ENCODE measurements at regions not wholly inside any gene's neighbourhood (a gene's known extent, or its start where the extent isn't known, plus 50 kb on each side); places are given as distances from the start of the nearest gene placed in this dataset.

GRCh38 chr2:184339966-184340365, 258.4 kb upstream of the ZNF804A start:
- POLR2A ChIA-PET: no interaction called here
- no peak for DNase-seq
- no peak overlapping the region for H2AFZ ChIP-seq (ENCODE audit: low read depth)
- TF ChIP-seq GATA2 (CRISPR knock-in tag; IDR thresholded peaks at IDR 0.05) (no peak), POLR2AphosphoS5 (IDR thresholded peaks at IDR 0.05; ENCODE audit: low read depth, low read length) (no peak), CHD2 (IDR thresholded peaks at IDR 0.05; ENCODE audit: low read length, partially characterized antibody) (no peak), MAX (IDR thresholded peaks at IDR 0.05; ENCODE audit: low read depth) (no peak), REST (IDR thresholded peaks at IDR 0.05; ENCODE audit: low read depth, low read length) (no peak), ZBTB33 (IDR thresholded peaks at IDR 0.05; ENCODE audit: borderline replicate concordance, low read depth) (no peak), FOSL2 (IDR thresholded peaks at IDR 0.05; ENCODE audit: borderline replicate concordance, low read depth) (peak; percentile 61; the same call in 1 of the 2 replicates), EP300 (IDR thresholded peaks at IDR 0.05; ENCODE audit: borderline replicate concordance in 1 of 2, low read depth in 1 of 2, low read length in 1 of 2) (peak in 1 of 2 experiments; percentile 67; a peak in 1 of 4 replicates), USF1 (IDR thresholded peaks at IDR 0.05; ENCODE audit: borderline replicate concordance, low read depth) (no peak), CTCF (IDR thresholded peaks at IDR 0.05) (no peak), GABPA (IDR thresholded peaks at IDR 0.05; ENCODE audit: low read depth) (no peak), NRF1 (IDR thresholded peaks at IDR 0.05; ENCODE audit: low read depth, low read length) (no peak), MEF2A (IDR thresholded peaks at IDR 0.05; ENCODE audit: borderline replicate concordance, low read depth) (no peak), MXI1 (IDR thresholded peaks at IDR 0.05; ENCODE audit: low read depth, low read length) (no peak), EZH2phosphoT487 (IDR thresholded peaks at IDR 0.05; ENCODE audit: borderline replicate concordance, low read depth) (no peak), SIN3A (IDR thresholded peaks at IDR 0.05; ENCODE audit: borderline replicate concordance, low read depth, low read length) (no peak), IRF3 (IDR thresholded peaks at IDR 0.05; ENCODE audit: low read depth, low read length) (no peak), USF2 (IDR thresholded peaks at IDR 0.05; ENCODE audit: borderline replicate concordance, low read depth, low read length) (no peak), SMC3 (IDR thresholded peaks at IDR 0.05; ENCODE audit: low read depth, low read length) (no peak), TAF1 (IDR thresholded peaks at IDR 0.05; ENCODE audit: borderline replicate concordance, low read depth, low read length) (no peak), FOXM1 (IDR thresholded peaks at IDR 0.05; ENCODE audit: low read depth) (no peak), ELF1 (IDR thresholded peaks at IDR 0.05) (no peak), YY1 (IDR thresholded peaks at IDR 0.05; ENCODE audit: low read depth) (no peak), NFIC (IDR thresholded peaks at IDR 0.05; ENCODE audit: borderline replicate concordance) (peak; percentile 40; the same call in 1 of the 2 replicates)

More at GRCh38 chr2:184339966-184340365, 258.4 kb upstream of the ZNF804A start:
- H3K4me1 ChIP-seq (ENCODE audit: control insufficient read depth in 1 of 2, insufficient read depth in 2 of 2, low read depth in 1 of 2, low read length in 1 of 2): peaks cover 0 to 5% of the 10 kb centered on the region in 2 experiments; a peak in 2 of 4 replicates
- H3F3A ChIP-seq (replicated peaks; ENCODE audit: insufficient read depth): peaks cover 15% of the 10 kb centered on the region
- no peaks in the 10 kb centered on the region for H3K9me2 ChIP-seq
- peak overlapping the region in 1 of 2 experiments; percentile 39; a peak in 1 of 4 replicates for H3K27ac ChIP-seq (ENCODE audit: low read depth in 2 of 2, low read length in 1 of 2)
- H3K4me3 ChIP-seq (ENCODE audit: low read depth in 2 of 2, low read length in 1 of 2): no peak overlapping the region
- H3K4me2 ChIP-seq: no peak overlapping the region
- no peaks in the 10 kb centered on the region for H4K20me1 ChIP-seq (ENCODE audit: insufficient read depth)
- CTCF ChIA-PET: no interaction called here
- WGBS (ENCODE audit: low lambda C conversion rate): 5% methylated on average over 1 of the region's 1 CpG
- no peaks in the 10 kb centered on the region for H3K27me3 ChIP-seq (ENCODE audit: insufficient read depth)
- H3K79me2 ChIP-seq (ENCODE audit: insufficient read depth): no peaks in the 10 kb centered on the region
- no peaks in the 10 kb centered on the region for H3K36me3 ChIP-seq (replicated peaks in 1 of 2; ENCODE audit: control insufficient read depth in 1 of 2, insufficient read depth in 2 of 2, low read length in 1 of 2)
- no peaks in the 10 kb centered on the region for H3K9me3 ChIP-seq
- no peak overlapping the region for H3K9ac ChIP-seq

Data from SK-N-SH (cell line).